ENCODE measurements at regions not wholly inside any gene's neighbourhood (a gene's known extent, or its start where the extent isn't known, plus 50 kb on each side); places are given as distances from the start of the nearest gene placed in this dataset.

DNA sequence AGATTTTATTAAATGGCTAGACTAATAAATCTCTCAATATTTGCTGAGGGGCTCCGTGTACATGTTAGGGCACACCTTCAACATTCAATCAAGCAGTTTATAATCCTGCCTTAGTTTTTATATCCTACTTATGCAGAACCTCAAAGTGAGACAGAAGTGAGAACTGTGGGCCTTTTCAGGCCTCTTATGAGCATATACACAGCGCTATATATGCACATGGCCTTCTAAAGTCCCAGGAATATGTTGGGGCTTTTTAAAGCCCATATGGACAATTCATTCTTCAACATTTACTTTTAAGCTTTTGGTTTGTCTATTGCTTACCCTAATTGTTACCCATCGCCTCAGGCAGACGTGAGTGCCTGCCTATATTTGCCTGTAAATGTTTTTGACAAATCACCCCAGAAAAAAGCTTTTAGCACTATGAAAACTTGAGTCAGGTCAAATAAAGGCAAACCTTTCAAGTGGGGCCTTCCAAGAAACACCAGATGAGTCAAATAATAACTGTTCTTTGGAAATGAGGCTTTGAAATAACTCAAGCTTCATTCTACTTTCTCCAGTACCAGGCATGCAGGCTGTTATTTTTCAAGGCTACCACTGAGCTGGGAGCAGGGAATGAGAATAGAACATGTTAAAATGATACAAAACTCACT lies 58.2 kb downstream of the ESM1 start:
- DNase-seq (ENCODE audit: low read depth in 2 of 2): no peak

- DNase-seq (ENCODE audit: low read depth in 2 of 2): no peak
Observed at GRCh38 chr5:54924487-54924886, 60.9 kb downstream of the ESM1 start.

- DNase-seq (ENCODE audit: low read depth in 2 of 2): no peak
Observed at GRCh38 chr5:54917323-54917722, 68.1 kb downstream of the ESM1 start.

GRCh38 chr5:54915466-54916027 lies 69.8 kb downstream of the ESM1 start:
- no peak for DNase-seq (ENCODE audit: low read depth in 2 of 2)

DNA sequence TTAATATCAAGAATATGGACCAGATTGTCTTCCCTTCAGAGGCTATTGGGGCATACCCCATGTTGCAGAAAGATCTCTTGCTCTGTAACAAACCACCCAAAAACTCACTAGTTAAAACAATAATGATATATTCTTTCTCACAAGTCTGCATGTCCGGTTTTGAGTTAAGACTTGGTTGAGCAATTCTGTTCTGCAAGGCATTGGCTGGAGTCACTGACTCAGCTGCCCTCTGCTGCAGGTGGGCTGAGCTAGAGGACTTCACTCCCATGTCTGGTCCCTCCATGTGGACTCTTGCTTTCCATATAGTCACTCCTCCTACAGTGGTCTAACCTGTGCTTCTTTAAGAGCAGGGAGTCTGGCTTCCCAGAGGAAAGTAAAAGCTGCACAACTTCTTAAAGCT lies 73.4 kb downstream of the ESM1 start:
- no peak for DNase-seq (ENCODE audit: low read depth in 2 of 2)

DNA sequence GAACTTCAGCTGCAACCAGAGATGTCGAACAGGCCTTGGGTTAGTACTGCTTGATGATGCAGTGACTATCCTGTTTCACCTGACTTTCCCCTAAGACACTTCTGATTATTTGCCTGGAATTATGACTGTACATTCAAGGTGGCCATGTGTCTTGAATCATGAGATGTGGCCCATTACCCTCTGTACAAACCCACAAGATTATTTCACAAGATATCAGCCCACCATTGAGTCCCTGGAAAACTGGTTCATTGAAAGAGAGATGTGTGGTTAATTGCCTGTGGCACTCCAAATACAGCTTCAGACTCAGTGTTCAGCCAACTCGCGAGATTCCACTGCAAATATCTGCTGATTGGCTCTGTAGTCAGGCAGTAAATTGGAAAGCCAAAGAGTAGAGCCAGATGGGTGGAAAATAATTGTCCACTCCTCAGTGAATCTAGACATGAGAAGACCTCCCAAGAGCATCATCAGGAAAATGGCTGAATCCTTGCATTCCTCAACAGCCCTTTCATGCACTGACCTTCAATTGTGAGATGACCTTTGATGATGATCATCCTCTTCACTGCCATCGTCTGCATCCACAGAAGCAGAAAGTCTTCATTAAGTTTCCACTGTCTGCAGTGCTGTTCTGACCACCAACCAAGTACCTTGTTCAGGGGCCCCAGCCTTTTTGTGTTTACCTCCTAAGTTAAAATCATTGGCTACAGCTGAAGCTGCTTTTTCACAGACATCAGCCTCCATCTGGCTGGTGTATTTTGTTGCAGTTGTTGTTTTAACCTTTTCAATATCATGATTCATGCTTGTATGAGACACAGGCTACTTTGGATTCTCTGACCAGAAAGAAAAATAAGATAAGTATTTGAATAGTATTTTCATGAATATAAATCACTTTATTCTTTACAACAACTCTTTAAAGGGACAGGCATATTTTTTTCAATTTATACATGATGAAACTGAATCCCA lies 75.2 kb downstream of the ESM1 start:
- DNase-seq (ENCODE audit: low read depth in 2 of 2): no peak

GRCh38 chr5:54908774-54909525 lies 76.4 kb downstream of the ESM1 start:
- no peak for DNase-seq (ENCODE audit: low read depth in 2 of 2)

DNA sequence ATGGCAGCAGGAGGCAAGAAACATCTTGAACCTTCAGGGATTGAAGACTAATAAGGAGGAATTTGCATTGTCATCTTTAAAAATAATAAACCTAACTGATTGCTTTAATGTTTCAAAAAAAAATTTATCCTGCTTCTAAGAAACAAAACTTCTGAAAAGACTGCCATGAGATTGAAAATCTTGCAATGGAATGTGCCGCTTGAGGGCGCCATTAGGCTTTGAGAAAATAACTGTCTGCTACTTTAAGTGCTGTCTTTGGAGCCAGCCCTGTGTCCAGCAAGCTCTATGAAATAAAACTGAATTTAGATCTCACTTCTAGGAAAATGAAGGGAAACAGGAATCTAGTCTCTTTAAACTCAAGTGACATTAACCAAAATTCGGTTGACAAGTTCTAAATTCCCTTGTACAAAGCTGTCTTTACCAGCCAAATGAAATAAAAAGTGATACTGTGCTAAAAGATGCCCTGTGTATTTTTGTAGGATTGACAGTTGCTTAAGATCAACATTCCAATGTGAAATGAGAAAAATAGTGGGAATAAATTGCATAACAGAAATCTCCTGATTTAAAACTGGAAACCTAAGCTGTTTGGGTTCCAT lies 79.4 kb downstream of the ESM1 start:
- DNase-seq (ENCODE audit: low read depth in 2 of 2): peak; percentile 28 to 68

DNA sequence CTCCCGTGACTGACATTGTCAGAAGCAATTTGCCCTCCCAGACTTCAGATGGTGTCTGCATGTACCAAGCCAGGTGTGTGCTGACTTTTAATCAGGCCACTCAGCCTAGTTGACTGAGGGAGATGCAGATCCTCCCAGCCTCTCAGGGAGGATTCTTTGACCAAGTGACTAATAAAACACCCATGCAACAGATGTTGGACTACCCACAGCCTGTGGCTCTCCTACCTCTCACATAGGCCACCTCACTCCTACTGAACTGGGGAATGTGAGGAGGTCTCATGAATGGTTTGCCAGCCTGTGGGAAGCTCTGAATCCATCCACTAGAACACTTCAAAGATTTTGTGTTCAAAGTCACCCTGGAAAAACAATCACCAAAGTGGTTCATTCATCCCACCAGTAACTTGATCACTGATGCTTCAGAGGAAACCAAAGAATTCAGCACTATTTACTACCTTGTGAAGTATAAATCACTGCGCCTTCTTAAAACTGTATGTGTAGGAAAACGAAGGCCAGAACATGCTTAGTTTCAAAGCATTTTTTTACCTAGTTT lies 80.1 kb downstream of the ESM1 start:
- no peak for DNase-seq (ENCODE audit: low read depth in 2 of 2)

DNA sequence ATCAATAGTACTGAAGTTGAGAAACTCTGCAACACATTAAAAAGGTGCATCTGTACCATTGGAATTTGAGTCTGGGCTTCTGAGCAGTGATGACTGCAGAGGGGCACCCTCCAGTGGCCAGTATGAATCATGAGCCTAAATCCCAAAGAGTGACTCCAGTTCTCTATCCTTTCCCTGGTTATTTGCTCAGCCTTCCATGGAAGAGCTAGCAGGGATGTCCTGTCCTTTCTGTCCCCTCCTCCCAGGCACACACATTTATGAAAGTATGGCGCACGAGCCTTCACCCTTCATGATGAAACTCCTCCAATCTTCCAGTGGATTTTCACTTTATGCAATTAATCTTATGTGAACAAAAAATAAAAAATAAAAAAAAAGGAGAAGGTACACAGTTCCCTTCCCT lies 81.0 kb downstream of the ESM1 start:
- DNase-seq (ENCODE audit: low read depth in 2 of 2): no peak

DNA sequence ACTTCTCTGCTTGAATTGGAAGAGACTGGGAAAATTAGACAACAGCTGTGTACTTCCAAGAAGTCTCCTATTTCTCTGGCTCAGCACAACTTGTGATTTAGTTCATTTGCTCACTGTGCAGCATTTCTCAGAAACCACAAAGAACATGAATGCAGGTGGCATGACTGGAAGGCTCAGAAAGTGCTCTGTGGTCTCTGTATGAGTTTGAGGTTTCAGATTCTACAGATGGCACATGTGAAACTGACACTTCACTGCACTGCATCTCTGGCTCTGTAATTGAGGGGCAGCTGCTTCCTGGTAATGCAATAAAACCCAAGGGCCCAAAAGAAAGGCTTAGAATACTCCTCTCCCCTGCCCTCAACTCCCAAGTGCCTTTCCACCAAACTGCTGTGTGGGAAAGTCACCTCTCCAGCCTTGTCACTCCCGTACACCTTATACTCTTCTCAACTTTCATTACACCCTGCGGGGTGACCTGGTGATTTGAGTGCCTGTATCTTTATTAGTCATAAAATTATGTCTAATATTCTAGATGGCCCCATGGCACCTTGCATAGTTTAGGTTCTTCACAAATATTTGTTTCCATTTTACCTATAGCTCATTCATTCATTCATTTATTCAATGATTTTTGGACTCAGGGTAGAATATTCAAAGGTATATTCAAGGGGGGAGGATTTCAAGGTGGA lies 82.5 kb downstream of the ESM1 start:
- peak; percentile 28 to 37 for DNase-seq (ENCODE audit: low read depth in 2 of 2)

DNA sequence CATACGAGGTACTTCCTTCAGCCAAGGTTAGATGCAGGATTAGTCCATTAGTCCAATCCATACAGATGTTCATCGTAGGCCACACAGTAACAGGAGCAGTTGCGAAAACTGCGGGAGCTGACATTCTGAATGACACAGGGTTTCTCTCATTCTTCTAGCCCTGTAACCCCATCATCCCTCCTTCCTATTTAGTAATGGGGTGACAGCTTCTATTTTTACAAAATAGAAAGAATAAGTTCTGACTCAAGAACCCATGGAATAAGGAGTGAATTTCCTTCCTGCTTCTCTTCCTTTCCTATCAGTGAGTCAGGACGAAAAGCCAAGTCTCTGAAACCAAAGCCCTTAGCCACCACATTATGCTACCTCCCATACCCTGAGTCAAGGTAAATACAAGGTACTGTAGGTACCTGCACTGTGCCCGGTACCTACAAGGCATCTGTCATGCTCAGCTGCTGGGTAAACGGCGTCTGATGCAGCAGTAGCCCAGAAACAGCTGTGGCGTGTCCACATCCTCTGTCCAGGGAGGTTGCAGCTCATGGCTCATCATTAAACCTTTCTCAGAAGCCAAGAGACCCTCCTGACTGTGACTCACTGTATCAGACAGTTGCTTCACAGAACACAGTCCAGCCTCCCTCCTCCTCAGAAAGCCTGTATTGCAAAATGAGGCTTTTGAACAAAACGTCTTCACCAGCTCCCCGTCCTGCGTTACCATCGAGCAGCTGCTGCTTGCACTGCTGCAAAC lies 84.2 kb downstream of the ESM1 start:
- DNase-seq (ENCODE audit: low read depth in 2 of 2): no peak

DNA sequence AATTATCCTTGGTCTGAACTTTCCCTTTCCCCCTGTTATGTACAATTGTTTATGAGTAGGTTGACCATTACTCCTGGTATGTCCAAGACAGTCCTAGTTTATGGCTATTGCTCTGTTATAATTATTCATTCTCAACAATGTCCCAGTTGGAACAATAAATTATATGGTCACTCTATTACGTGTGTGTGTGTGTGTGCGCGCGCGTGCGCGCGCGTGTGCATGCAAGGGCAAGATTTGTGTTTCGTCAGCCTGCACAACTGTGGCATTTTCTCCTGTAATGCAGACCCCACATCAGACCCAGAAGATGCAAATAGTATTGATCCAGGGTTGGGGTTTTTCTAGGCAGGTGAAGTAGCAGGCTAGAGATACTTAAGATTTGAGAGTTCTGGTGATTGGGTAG lies 88.4 kb downstream of the ESM1 start:
- DNase-seq (ENCODE audit: low read depth in 2 of 2): no peak

- DNase-seq (ENCODE audit: low read depth in 2 of 2): no peak
Observed at GRCh38 chr5:54895816-54896341, 89.5 kb downstream of the ESM1 start.

DNA sequence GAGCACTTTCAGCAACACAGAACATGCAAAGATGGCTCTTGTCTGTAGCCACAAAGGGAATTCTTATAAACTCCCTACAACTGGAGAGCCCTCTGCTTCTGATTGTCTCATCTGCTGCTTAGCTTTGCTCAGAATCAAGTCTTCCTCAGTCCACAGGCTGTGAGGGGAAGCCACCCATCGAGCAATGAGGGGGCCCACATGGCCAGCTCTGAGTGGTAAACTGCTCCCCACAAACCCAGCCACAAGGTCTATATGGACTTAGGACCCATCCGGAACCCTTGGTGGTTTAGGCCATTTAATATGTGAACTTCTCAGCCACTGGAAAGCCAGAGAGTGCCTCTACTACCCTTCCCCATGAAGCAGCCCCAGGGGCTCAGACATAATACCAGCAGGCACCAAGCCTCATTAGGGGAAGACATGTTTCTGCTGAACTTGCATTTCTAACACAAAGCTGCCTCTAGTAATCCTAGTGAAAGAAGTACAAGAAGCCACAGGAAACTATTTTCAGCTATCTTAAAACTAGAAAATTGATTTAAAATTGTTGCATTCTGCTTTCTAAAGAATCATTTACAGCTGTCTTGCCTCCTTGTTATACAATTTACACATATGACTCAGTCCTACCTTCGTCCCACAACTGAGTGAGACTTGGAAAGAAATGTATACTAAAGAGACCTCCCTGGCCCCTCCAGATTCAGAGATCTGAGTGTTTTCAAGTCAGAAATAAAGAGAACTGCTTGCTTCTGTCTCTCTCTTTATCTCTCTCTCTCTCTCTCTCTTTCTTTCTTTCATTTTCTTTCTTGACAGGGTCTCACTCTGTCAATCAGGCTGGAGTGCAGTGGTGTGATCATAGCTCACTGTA lies 90.2 kb downstream of the ESM1 start:
- DNase-seq (ENCODE audit: low read depth in 2 of 2): no peak

- DNase-seq (ENCODE audit: low read depth in 2 of 2): no peak
Observed at GRCh38 chr5:54889826-54890225, 95.6 kb downstream of the ESM1 start.

GRCh38 chr5:54887663-54888062 lies 97.7 kb downstream of the ESM1 start:
- DNase-seq (ENCODE audit: low read depth in 2 of 2): no peak

DNA sequence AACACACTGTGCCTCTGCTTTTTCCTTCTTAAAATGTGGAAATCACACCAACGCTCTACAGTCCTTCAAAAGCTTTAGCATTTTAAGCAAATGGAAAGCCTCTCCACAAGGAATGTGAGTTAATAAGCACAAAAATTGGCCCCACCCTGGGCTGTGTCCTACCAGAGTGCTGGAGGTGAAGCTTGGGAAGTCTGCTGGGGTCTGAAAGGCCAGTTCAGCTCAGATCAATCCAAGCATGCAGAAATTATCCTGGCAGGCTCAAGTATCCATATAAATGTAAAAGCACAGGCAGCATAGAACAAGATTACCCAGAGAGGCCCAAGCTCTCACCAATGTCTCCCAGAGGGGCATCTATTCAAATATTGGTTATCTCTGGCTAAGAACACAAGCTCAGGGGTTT lies 98.5 kb downstream of the ESM1 start:
- no peak for DNase-seq (ENCODE audit: low read depth in 2 of 2)

DNA sequence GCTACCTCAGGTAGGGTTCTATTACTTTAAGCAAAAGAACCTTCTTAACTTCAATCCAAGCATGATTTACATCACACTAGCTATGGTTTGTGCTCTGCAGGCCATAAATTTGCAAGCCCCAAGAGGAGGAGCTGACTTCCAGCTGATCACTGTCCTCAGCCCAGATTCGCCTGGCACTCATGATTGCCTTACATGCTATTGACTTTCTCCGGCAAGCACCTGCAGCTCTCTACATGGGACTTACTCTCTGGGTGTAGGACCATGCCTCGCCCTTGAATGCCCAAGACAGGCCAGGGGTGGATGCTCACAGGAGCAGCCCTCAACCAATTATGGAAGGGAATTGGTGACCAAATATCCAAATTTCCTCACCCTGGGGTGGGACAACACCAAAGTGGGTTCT lies 99.8 kb downstream of the ESM1 start:
- DNase-seq (ENCODE audit: low read depth in 2 of 2): no peak
